ENCODE measurements at regions not wholly inside any gene's neighbourhood (a gene's known extent, or its start where the extent isn't known, plus 50 kb on each side); places are given as distances from the start of the nearest gene placed in this dataset.
"Not testable (repeated sequence)": the region's sequence is repeated elsewhere in the genome, so short reads cannot be mapped to it uniquely, and the experiment has no call there.

GRCh38 chr6:134764741-134765140 is 185.2 kb downstream of the ALDH8A1 start:
- no peak overlapping the region for H3K4me3 Mint-ChIP-seq
- no peak overlapping the region for H3K9ac ChIP-seq
- H3K36me3 ChIP-seq = no peaks in the 10 kb centered on the region
- peaks cover 2% of the 10 kb centered on the region for H3K27me3 Mint-ChIP-seq (ENCODE audit: insufficient read depth, low read depth)
- no peaks in the 10 kb centered on the region for H3K9me3 Mint-ChIP-seq
- no peaks in the 10 kb centered on the region for H3K36me3 Mint-ChIP-seq
- H4K20me1 ChIP-seq (ENCODE audit: low read depth) = no peaks in the 10 kb centered on the region
- no peaks in the 10 kb centered on the region for H3F3A ChIP-seq (ENCODE audit: low read depth)
- no peak overlapping the region for H3K4me2 ChIP-seq
- H3K4me1 Mint-ChIP-seq = no peaks in the 10 kb centered on the region
- no peak overlapping the region for H3K27ac ChIP-seq
- TF ChIP-seq CTCF (IDR thresholded peaks at IDR 0.05) = no peak
- TF ChIP-seq EZH2 (IDR thresholded peaks at IDR 0.05) = no peak
- no peak for TF ChIP-seq EZH2phosphoT487 (IDR thresholded peaks at IDR 0.05)
- no peak overlapping the region for H2AFZ ChIP-seq (replicated peaks)
- DNase-seq (ENCODE audit: low spot score) = no peak
- no peaks in the 10 kb centered on the region for H3K4me1 ChIP-seq
- H3K4me3 ChIP-seq = no peak overlapping the region
- H3K27ac Mint-ChIP-seq = no peak overlapping the region
- H3K79me2 ChIP-seq (ENCODE audit: low read depth) = no peaks in the 10 kb centered on the region
- no peaks in the 10 kb centered on the region for H3K9me3 ChIP-seq (ENCODE audit: low read depth)
- no peaks in the 10 kb centered on the region for H3K27me3 ChIP-seq

- not testable (repeated sequence) for H3K9ac ChIP-seq; H3K27me3 Mint-ChIP-seq (ENCODE audit: insufficient read depth, low read depth); H3K4me2 ChIP-seq; H3K36me3 Mint-ChIP-seq; H3K9me3 Mint-ChIP-seq; H3F3A ChIP-seq (ENCODE audit: low read depth); DNase-seq (ENCODE audit: low spot score); H3K9me3 ChIP-seq (ENCODE audit: low read depth); H3K4me3 Mint-ChIP-seq; H4K20me1 ChIP-seq (ENCODE audit: low read depth); H2AFZ ChIP-seq (replicated peaks); H3K4me1 Mint-ChIP-seq; H3K27ac ChIP-seq; H3K4me1 ChIP-seq; H3K4me3 ChIP-seq; H3K79me2 ChIP-seq (ENCODE audit: low read depth); H3K27me3 ChIP-seq; H3K36me3 ChIP-seq; H3K27ac Mint-ChIP-seq
Measured at GRCh38 chr6:134763575-134763974, 186.3 kb downstream of the ALDH8A1 start.

GRCh38 chr6:134758621-134759020 is 191.3 kb downstream of the ALDH8A1 start:
- no peaks in the 10 kb centered on the region for H3K27me3 ChIP-seq
- TF ChIP-seq EZH2 (IDR thresholded peaks at IDR 0.05) = no peak
- no peak for TF ChIP-seq EZH2phosphoT487 (IDR thresholded peaks at IDR 0.05)
- TF ChIP-seq CTCF (IDR thresholded peaks at IDR 0.05) = no peak

GRCh38 chr6:134757911-134758361 is 192.0 kb downstream of the ALDH8A1 start:
- Mint-ChIP-seq H3K36me3 (no peaks in the 10 kb centered on the region), H3K27me3 (ENCODE audit: insufficient read depth, low read depth) (peaks cover 4% of the 10 kb centered on the region), H3K9me3 (no peaks in the 10 kb centered on the region), H3K4me3 (no peak overlapping the region), H3K27ac (no peak overlapping the region), H3K4me1 (no peaks in the 10 kb centered on the region)
- TF ChIP-seq EZH2 (IDR thresholded peaks at IDR 0.05) (no peak), CTCF (IDR thresholded peaks at IDR 0.05) (no peak), EZH2phosphoT487 (IDR thresholded peaks at IDR 0.05) (no peak)
- DNase-seq (ENCODE audit: low spot score) = no peak
- no peaks in the 10 kb centered on the region for H3K36me3 ChIP-seq
- no peak overlapping the region for H3K4me2 ChIP-seq
- peaks cover 3% of the 10 kb centered on the region for H3K4me1 ChIP-seq
- H2AFZ ChIP-seq (replicated peaks) = no peak overlapping the region
- no peaks in the 10 kb centered on the region for H3K27me3 ChIP-seq
- no peak overlapping the region for H3K4me3 ChIP-seq
- no peaks in the 10 kb centered on the region for H3F3A ChIP-seq (ENCODE audit: low read depth)
- no peaks in the 10 kb centered on the region for H3K9me3 ChIP-seq (ENCODE audit: low read depth)
- no peak overlapping the region for H3K9ac ChIP-seq
- no peak overlapping the region for H3K27ac ChIP-seq
- H3K79me2 ChIP-seq (ENCODE audit: low read depth) = no peaks in the 10 kb centered on the region
- no peaks in the 10 kb centered on the region for H4K20me1 ChIP-seq (ENCODE audit: low read depth)

More at GRCh38 chr6:134758621-134759020, 191.3 kb downstream of the ALDH8A1 start:
- no peaks in the 10 kb centered on the region for H3K4me1 ChIP-seq
- H3K9me3 Mint-ChIP-seq = no peaks in the 10 kb centered on the region
- peaks cover 2% of the 10 kb centered on the region for H3K27me3 Mint-ChIP-seq (ENCODE audit: insufficient read depth, low read depth)
- H3K36me3 Mint-ChIP-seq = no peaks in the 10 kb centered on the region
- no peak overlapping the region for H3K9ac ChIP-seq
- H3K27ac ChIP-seq = no peak overlapping the region
- no peak for DNase-seq (ENCODE audit: low spot score)
- no peaks in the 10 kb centered on the region for H3F3A ChIP-seq (ENCODE audit: low read depth)
- H3K36me3 ChIP-seq = no peaks in the 10 kb centered on the region
- H2AFZ ChIP-seq (replicated peaks) = no peak overlapping the region
- H4K20me1 ChIP-seq (ENCODE audit: low read depth) = no peaks in the 10 kb centered on the region
- H3K4me2 ChIP-seq = no peak overlapping the region
- H3K4me3 ChIP-seq = no peak overlapping the region
- H3K9me3 ChIP-seq (ENCODE audit: low read depth) = no peaks in the 10 kb centered on the region
- no peak overlapping the region for H3K4me3 Mint-ChIP-seq
- H3K27ac Mint-ChIP-seq = no peak overlapping the region
- H3K79me2 ChIP-seq (ENCODE audit: low read depth) = no peaks in the 10 kb centered on the region
- no peaks in the 10 kb centered on the region for H3K4me1 Mint-ChIP-seq

Data from neural progenitor cell (in vitro differentiated cells).